HG03558 (cell line): ENCODE measurements at regions not wholly inside any gene's neighbourhood (a gene's known extent, or its start where the extent isn't known, plus 50 kb on each side); places are given as distances from the start of the nearest gene placed in this dataset.

ENCODE experiments used
- ATAC-seq: cut with Tn5 transposase; IDR thresholded peaks from one replicate; pipeline ENCODE4 v1.9.1; 2021; ENCODE audit warnings: moderate number of reproducible peaks; ENCODE audit not compliant: unreplicated experiment; ENCODE audit errors: extremely low read depth

- no peak for ATAC-seq
Observed at GRCh38 chr4:11914406-11914805, 485.7 kb upstream of the HS3ST1 start.

- no peak for ATAC-seq
Observed at GRCh38 chr4:11912886-11913285, 484.2 kb upstream of the HS3ST1 start.

- no peak for ATAC-seq
Observed at GRCh38 chr4:11910812-11911211, 482.1 kb upstream of the HS3ST1 start.

GRCh38 chr4:11908712-11909111, 480.0 kb upstream of the HS3ST1 start:
- no peak for ATAC-seq

- ATAC-seq: no peak
Observed at GRCh38 chr4:11908205-11908604, 479.5 kb upstream of the HS3ST1 start.

DNA sequence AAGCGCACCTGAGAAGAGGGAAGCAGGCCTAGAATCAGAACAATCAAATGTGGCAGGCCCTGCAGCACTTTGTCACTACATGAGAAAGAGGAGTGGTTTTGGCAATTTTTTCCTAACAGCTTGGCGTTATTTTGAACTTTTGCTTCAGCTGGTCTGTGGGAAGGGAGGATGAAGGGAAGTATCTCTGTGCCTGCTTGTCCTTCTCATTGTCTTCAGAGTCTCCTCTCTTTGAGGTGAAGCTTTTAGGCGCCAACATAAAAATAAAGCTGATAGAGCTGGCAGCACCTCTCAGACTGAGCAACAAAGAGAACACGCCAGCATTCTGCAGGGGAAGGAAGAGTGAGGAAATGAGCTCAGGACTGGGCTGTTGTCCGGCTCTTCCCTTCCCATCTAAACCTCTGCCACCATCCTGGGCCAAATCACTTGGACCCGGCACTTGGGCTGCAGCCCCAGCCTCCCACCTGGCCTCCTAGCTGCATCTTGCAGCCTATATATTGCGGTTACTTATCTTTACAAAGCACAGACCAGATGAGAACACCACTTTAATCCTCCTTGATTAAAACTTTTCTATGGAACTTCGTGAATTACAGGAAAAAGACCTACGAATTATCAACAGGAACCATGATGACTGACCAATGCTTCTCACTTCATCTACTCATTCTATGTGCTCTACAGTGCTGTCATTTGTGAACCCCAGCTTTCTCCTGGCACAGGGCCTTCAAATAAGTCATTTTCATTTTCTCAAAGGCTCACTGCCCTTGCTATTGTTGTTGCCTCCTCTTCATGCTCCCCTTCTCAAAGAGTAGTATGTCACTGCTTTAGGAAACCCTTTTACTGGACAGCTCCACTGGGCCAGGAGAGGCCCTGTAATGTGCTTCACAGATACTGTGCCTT, 476.4 kb upstream of the HS3ST1 start:
- ATAC-seq: no peak

GRCh38 chr4:11904117-11904535, 475.4 kb upstream of the HS3ST1 start:
- no peak for ATAC-seq

GRCh38 chr4:11901089-11901488, 472.4 kb upstream of the HS3ST1 start:
- ATAC-seq: no peak

DNA sequence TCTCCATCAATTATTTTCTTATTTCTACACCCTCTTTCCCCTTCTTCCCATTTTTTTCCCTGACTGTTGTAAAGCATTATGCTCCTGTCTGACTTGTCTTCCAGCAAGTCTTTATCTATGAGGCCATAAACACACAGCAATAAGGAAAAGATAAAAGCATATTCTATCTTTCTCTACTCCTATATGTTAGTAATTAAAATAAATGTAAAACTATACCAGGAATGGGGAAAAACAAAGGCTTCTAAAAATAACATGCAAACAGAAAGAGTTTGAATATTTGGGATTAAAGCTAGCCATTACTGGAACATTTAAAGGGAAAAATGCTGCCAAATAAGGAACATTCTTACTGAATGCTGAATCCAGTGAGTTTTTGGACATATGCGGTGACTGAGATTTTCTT, 471.7 kb upstream of the HS3ST1 start:
- no peak for ATAC-seq

DNA sequence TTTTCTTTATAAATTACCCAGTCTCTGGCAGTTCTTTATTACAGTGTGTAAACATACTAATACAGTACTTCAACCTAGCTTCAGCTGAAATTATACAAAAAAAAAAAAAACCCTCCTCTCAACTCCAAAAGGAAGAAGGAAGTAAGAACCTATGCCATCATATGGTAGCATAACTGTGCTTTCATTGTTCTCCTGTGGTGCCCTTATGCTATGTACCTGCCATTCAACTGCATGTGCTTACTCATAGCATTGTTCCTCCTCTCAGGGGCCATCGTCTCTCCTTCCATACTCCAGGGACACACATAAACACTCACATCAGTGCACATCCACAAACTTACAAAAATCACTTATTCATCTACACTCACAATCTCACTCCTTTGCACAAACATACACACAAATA, 470.1 kb upstream of the HS3ST1 start:
- no peak for ATAC-seq

DNA sequence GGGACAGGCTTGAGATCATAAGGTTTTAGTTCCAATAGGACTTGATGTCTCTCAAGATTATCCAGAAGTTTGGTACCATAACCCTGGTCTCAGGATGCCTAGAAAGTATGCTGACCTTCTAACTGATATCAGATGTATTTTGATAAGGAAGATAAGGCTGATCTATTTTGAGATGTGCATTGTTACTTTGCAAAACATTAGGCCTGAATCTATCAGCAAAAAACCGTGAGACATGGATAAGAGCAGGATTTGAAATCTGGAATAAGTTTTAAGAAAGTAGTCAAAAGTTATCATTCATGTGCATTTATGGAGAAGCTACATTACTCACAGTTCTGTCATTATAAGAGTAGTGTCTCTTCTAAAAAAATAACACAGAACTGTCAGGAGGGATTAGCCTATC, 467.1 kb upstream of the HS3ST1 start:
- ATAC-seq: no peak

- no peak for ATAC-seq
Observed at GRCh38 chr4:11894977-11895376, 466.3 kb upstream of the HS3ST1 start.

DNA sequence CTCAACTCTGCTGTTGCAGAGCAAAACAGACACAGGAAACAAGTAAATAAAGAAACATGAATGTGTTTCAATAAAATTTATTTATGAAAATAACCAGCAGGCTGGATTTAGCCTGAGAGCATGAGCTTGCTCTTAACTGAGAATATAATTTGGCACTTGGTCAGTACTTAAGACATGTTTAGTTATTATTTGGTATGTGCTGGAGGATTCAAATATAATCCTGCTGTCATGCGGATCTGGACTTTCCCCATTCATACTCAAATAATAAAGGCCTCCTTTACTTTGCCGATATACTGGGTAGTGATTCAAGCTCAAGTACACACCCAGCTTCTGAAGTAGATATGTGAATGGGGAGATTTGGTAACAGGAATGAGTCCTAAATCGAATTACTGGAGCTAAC, 465.5 kb upstream of the HS3ST1 start:
- ATAC-seq: no peak

- no peak for ATAC-seq
Observed at GRCh38 chr4:11889099-11889498, 460.4 kb upstream of the HS3ST1 start.

DNA sequence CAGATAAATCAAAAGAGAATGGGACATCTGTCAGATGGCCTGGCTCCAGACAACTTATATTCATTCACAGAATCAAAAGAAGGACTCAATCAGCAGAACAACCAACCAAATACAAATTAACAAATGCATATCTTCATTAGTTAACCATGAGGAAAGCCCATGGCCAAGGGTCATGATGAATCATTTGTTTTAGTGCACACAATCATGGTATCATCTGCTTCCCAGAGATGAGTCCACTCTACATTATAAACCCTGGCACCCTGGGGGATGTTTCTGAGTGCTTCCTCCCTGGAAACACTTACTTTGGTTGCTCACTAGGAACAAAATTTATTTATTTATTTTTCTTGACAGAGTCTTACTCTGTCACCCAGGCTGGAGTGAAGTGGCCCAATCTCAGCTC, 453.3 kb upstream of the HS3ST1 start:
- no peak for ATAC-seq

DNA sequence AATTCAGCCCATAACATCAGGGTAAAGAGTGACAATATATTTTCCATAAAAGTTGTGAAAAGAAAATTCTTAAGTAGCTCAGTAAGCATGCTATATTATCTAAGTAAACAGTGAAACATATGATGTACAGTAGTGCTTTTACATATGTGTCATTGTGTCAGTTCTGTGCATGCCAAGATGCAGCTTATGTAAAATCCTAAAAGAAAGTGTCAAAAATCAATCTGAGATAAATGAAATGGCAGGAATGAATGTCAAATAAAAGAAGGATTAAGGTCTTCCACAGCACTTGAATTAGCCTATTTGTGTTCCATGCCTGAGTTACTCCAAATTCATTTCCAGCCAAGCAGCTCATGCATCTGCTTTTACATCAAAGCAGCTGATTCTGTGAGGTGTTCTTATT, 452.7 kb upstream of the HS3ST1 start:
- ATAC-seq: no peak

DNA sequence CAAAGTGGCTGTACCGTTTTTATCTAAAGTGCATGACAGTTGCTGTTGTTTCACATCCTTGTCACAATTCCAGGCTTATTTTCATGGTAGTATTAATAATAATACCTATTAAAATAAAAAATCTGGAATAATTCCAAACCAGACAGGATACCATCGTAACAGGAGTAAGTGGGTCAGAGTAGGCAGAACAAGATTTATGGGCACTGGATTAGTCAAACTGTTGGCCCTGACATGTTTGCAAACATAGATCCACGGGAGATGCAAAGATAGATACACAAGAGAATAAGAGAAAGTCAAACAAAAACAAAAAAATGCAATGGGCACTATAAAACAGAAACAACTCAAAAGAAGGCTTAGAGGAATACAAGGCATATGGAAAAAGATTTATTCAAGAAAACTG, 449.5 kb upstream of the HS3ST1 start:
- no peak for ATAC-seq

- ATAC-seq: no peak
Observed at GRCh38 chr4:11876104-11876503, 447.4 kb upstream of the HS3ST1 start.

GRCh38 chr4:11869191-11869870, 440.6 kb upstream of the HS3ST1 start:
- ATAC-seq: no peak

- ATAC-seq: no peak
Observed at GRCh38 chr4:11866391-11866790, 437.7 kb upstream of the HS3ST1 start.

DNA sequence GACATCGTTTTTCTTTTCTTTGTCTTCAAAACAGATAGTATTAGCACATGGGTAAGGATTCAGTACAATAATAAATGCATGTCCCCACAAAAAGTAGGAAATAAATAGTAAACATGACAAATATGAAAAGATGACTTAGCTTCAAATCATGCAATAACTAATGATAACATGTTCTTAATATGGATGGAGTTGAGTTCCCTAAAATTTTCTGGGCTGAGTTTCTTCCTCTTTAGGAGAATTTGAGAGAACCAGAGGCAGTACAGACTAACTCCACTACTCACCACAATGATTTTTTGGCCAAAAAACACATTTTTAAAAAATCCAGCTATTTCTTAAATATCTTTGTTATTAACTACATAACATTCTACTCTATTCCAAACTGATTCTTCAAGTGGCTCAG, 432.3 kb upstream of the HS3ST1 start:
- ATAC-seq: no peak

DNA sequence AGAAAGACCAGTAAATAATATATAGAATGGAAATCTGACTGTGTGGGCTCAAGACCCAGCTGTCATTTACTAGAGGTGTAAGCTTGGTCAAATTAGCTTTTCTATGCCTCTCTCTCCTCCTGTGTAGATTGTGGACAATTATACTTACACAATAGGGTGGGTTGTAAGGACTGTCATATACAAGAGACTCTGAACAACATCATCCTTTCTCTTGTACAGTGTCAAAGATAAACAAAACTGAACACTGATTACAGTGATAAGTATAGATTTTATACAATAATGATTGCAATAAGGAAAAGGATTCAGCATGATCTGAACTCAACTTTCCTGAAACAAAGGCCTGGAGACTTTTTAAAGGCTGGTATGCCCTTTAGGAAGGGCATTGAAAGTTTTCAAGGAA, 429.2 kb upstream of the HS3ST1 start:
- ATAC-seq: no peak
